Lung (tissue), 11 donors: ENCODE measurements at regions not wholly inside any gene's neighbourhood (a gene's known extent, or its start where the extent isn't known, plus 50 kb on each side); places are given as distances from the start of the nearest gene placed in this dataset.

Experiments
- ATAC-seq: fragments of 200-7000 bp; cut with Tn5 transposase; one replicate; pipeline ENCODE4 v1.9.1; 2020; ENCODE audit warnings: moderate number of reproducible peaks; ENCODE audit not compliant: insufficient read depth, low FRiP score
- DNase-seq, 3 donors: peaks; one replicate each; pipeline ENCODE4 v3.0.0-alpha.2; 2013 to 2017
- H3K27ac ChIP-seq, 2 donors: one replicate each; pipeline ENCODE4 v1.5.1; 2013; ENCODE audit warnings: mild to moderate bottlenecking in 2 of 2, moderate library complexity in 2 of 2, control low read depth in 1 of 2, inconsistent platforms in 1 of 2, low read depth in 1 of 2, low read length in 1 of 2
- H3K27me3 ChIP-seq, 3 donors: one replicate each; pipeline ENCODE4 v1.5.1; 2013; ENCODE audit warnings: low read length in 2 of 3; ENCODE audit not compliant: control insufficient read depth in 3 of 3, insufficient read depth in 3 of 3
- H3K36me3 ChIP-seq, 4 donors: one replicate each; pipeline ENCODE4 v1.5.1; 2013; ENCODE audit warnings: low read length in 4 of 4, mild to moderate bottlenecking in 1 of 4, moderate library complexity in 1 of 4; ENCODE audit not compliant: control insufficient read depth in 4 of 4, insufficient read depth in 4 of 4
- H3K4me1 ChIP-seq, 5 donors: one replicate each; pipeline ENCODE4 v1.5.1; 2013; ENCODE audit warnings: low read length in 5 of 5, mild to moderate bottlenecking in 2 of 5, moderate library complexity in 1 of 5; ENCODE audit not compliant: control insufficient read depth in 5 of 5, insufficient read depth in 5 of 5
- H3K4me3 ChIP-seq: one replicate; pipeline ENCODE4 v1.5.1; 2013; ENCODE audit warnings: mild to moderate bottlenecking, control low read depth, moderate library complexity
- H3K9ac ChIP-seq, 2 donors: one replicate each; pipeline ENCODE4 v1.5.1; 2013; ENCODE audit warnings: low read length in 2 of 2, control low read depth in 1 of 2; ENCODE audit not compliant: insufficient read depth in 1 of 2
- H3K9me3 ChIP-seq, 4 donors: one replicate each; pipeline ENCODE4 v1.5.1; 2013; ENCODE audit warnings: low read length in 3 of 4, mild to moderate bottlenecking in 1 of 4, moderate library complexity in 1 of 4; ENCODE audit not compliant: control insufficient read depth in 4 of 4, insufficient read depth in 3 of 4
- CTCF ChIP-seq: IDR thresholded peaks from 2 replicates; pipeline ENCODE4 v1.5.1; 2012; ENCODE audit warnings: mild to moderate bottlenecking; ENCODE audit errors: control extremely low read depth, extremely low read depth
- WGBS, 2 donors: extraction: QIAGEN DNeasy Blood & Tissue Kit; methylation state at CpG; one replicate each; pipeline ENCODE4 v1.1.7; 2013; 5-methylcytosine and 5-hydroxymethylcytosine counted together
- donor health status: control.
- donor health status: control.
- donor health status: Bipolar disorder and iron deficiency.
- donor health status: healthy.
- donor health status: DM: yes; HTN: yes; CAD: no.

- no peak overlapping the region for H3K4me3 ChIP-seq
- no peak for DNase-seq
- H3K27ac ChIP-seq, result no peak overlapping the region
- 98 to 100% methylated on average over 1 of the region's 1 CpG for WGBS, 2 donors
- H3K4me1 ChIP-seq, result no peaks in the 10 kb centered on the region
- H3K27me3 ChIP-seq, result no peaks in the 10 kb centered on the region
- H3K9ac ChIP-seq, result no peak overlapping the region
- H3K36me3 ChIP-seq, result no peaks in the 10 kb centered on the region
- TF ChIP-seq CTCF, result no peak
- ATAC-seq, result no peak
- H3K9me3 ChIP-seq, result peaks cover 0 to 10% (median 3%) of the 10 kb centered on the region in 4 donors
Measured at GRCh38 chr7:91443862-91444261, 179.6 kb downstream of the FZD1 start.

- H3K27me3 ChIP-seq, result no peaks in the 10 kb centered on the region
- no peak overlapping the region for H3K4me3 ChIP-seq
- peaks cover 0 to 4% (median 2%) of the 10 kb centered on the region in 4 donors for H3K9me3 ChIP-seq
- no peaks in the 10 kb centered on the region for H3K4me1 ChIP-seq
- DNase-seq (no peak), ATAC-seq (no peak)
- 61 to 74% methylated on average over 1 of the region's 1 CpG for WGBS, 2 donors
- H3K27ac ChIP-seq, result no peak overlapping the region
- H3K9ac ChIP-seq, result no peak overlapping the region
- no peaks in the 10 kb centered on the region for H3K36me3 ChIP-seq
- no peak for TF ChIP-seq CTCF
Measured at GRCh38 chr7:91446819-91447218, 182.6 kb downstream of the FZD1 start.

- 85 to 92% methylated on average over 10 of the region's 10 CpGs for WGBS, 2 donors
- H3K9ac ChIP-seq, result no peak overlapping the region
- H3K27me3 ChIP-seq, result no peaks in the 10 kb centered on the region
- TF ChIP-seq CTCF, result no peak
- no peaks in the 10 kb centered on the region for H3K4me1 ChIP-seq
- DNase-seq (no peak), ATAC-seq (no peak)
- H3K4me3 ChIP-seq, result no peak overlapping the region
- H3K9me3 ChIP-seq, result peaks cover 0 to 9% (median under 1%) of the 10 kb centered on the region in 4 donors
- H3K36me3 ChIP-seq, result no peaks in the 10 kb centered on the region
- H3K27ac ChIP-seq, result no peak overlapping the region
Measured at GRCh38 chr7:91455411-91455810, 191.2 kb downstream of the FZD1 start.

GRCh38 chr7:91457208-91457607 is 193.0 kb downstream of the FZD1 start:
- H3K4me1 ChIP-seq, result no peaks in the 10 kb centered on the region
- H3K27me3 ChIP-seq, result no peaks in the 10 kb centered on the region
- ATAC-seq, result no peak
- H3K9ac ChIP-seq, result no peak overlapping the region
- WGBS, 2 donors, result 59 to 87% methylated on average over 1 of the region's 1 CpG
- no peak overlapping the region for H3K27ac ChIP-seq
- H3K9me3 ChIP-seq, result peaks cover 0 to 9% (median under 1%) of the 10 kb centered on the region in 4 donors
- H3K4me3 ChIP-seq, result no peak overlapping the region
- H3K36me3 ChIP-seq, result no peaks in the 10 kb centered on the region
- TF ChIP-seq CTCF, result no peak
- no peak for DNase-seq
